ENCODE measurements at regions not wholly inside any gene's neighbourhood (a gene's known extent, or its start where the extent isn't known, plus 50 kb on each side); places are given as distances from the start of the nearest gene placed in this dataset.

DNA sequence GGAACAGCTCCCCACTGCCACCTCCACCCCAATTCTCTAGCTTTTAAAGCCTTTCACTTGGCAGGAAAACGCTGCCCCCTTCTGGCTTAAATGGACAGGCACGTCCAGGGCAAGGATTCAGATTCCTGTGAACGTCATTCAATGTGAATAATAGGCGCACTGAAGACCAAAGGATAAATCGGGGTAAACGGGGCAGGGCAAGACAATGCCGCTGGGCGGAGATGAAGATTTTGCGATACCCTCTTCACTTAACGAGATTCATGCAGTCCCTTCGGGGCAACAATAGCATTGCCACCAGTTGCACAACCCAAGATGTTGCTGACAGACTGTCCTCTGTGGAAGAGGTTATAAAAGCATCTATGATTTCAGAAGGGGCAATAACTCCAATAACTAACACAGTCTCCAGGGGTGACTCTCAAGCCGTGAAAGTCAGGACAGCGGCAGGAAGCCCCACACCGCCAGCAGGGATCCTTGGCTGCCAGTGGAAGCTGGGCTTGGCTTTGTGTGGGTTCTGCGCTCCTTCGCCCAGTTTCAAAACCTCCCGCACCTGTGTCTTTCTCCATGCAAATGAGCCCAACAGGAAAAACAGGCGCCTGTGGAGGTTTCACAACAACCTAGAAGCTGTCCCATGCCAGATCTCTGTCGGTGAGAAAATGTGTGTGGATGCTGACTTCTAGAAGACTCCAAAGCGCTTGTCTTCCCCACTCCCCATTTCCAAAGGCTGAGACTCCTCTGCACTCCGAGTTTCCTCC lies 291.8 kb downstream of the BMP7 start:
- TF ChIP-seq, protein P1, sequence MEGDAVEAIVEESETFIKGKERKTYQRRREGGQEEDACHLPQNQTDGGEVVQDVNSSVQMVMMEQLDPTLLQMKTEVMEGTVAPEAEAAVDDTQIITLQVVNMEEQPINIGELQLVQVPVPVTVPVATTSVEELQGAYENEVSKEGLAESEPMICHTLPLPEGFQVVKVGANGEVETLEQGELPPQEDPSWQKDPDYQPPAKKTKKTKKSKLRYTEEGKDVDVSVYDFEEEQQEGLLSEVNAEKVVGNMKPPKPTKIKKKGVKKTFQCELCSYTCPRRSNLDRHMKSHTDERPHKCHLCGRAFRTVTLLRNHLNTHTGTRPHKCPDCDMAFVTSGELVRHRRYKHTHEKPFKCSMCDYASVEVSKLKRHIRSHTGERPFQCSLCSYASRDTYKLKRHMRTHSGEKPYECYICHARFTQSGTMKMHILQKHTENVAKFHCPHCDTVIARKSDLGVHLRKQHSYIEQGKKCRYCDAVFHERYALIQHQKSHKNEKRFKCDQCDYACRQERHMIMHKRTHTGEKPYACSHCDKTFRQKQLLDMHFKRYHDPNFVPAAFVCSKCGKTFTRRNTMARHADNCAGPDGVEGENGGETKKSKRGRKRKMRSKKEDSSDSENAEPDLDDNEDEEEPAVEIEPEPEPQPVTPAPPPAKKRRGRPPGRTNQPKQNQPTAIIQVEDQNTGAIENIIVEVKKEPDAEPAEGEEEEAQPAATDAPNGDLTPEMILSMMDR (conservative IDR thresholded peaks at IDR 0.05) = peak; percentile 90
- no peak for TF ChIP-seq ZFX (IDR thresholded peaks at IDR 0.05)
- H3K27ac ChIP-seq = no peak overlapping the region

DNA sequence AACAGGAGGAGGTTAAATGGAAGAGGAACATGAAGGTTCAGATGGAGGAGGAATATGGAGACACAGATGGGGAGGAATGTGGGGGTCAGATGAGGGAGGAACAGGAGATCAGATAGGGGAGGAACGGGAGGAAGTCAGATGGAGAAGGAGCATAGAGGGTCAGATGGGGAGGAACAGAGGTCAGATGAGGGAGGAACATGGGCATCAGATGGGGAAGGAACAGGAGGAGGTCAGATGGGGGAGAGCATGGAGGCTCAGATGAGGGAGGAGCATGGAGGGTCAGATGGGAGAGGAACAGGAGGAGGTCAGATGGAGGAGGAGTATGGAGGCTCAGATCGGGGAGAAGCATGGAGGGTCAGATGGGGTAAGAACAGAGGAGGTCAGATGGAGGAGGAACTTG lies 290.6 kb downstream of the BMP7 start:
- TF ChIP-seq ZFX (IDR thresholded peaks at IDR 0.05) = no peak
- TF ChIP-seq, protein P1 (conservative IDR thresholded peaks at IDR 0.05) = no peak
- H3K27ac ChIP-seq = no peak overlapping the region

DNA sequence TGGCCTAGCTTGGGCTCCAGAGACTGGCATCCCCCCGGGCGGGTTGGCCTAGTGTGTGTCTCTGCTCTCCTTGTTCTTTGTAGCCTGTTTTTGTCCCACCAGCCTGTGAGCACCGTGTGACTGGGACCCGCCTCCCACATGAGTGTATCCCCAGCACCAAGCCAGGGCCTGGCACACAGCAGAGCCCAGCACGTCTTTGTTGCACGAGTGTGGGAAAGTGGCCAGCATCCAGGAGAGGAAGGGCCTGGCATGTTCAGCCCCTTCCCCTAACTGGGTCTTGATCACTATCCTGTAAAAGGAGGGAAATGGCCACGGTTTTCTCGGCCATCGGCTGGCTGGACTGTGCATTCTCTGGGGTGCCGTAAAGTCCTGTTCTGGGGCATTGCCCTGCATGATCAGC lies 290.1 kb downstream of the BMP7 start:
- TF ChIP-seq ZFX (IDR thresholded peaks at IDR 0.05) = no peak
- TF ChIP-seq, protein P1 (conservative IDR thresholded peaks at IDR 0.05) = no peak

DNA sequence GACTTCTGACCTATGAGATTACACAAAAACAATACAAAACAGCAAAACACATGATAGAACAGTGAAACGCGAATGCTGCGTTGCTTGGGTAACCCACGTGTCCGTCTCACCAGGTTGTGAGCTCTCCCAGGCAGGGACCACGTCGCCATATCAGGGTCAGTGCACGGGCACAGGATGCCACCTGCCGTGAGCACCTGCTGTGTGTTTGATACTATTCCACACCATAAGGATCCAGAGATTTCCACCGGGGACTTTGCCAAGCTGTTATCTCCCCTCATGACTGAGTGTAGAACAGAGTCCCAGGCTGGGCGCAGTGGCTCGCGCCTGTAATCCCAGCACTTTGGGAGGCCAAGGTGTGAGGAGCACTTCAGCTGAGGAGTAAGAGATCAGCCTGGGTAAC lies 288.0 kb downstream of the BMP7 start:
- no peak overlapping the region for H3K27ac ChIP-seq
- no peak for TF ChIP-seq ZFX (IDR thresholded peaks at IDR 0.05)
- TF ChIP-seq, protein P1 (conservative IDR thresholded peaks at IDR 0.05) = no peak

More for the DNA sequence above, 290.1 kb downstream of the BMP7 start:
- no peak overlapping the region for H3K27ac ChIP-seq

DNA sequence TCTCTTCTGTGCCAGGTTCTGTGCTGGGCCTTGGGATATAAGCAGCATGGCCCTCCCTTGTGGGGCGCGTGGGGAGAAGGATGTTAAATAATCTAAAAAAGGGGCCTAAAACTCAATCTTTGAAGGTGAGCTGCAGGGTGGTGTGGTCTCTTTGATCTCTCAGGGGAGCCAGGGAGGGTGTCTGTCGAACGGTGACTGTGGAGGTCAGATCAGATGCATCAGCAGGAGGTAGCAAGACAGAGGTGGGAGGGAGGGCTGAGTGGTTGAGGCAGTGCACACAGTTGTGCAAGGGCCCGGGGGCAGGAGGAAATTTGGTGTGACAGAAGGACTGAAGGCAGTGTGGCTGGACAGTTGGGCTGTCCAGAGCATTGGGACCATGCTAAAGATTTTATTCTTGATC lies 287.3 kb downstream of the BMP7 start:
- no peak overlapping the region for H3K27ac ChIP-seq
- TF ChIP-seq, protein P1 (conservative IDR thresholded peaks at IDR 0.05) = no peak
- no peak for TF ChIP-seq ZFX (IDR thresholded peaks at IDR 0.05)

DNA sequence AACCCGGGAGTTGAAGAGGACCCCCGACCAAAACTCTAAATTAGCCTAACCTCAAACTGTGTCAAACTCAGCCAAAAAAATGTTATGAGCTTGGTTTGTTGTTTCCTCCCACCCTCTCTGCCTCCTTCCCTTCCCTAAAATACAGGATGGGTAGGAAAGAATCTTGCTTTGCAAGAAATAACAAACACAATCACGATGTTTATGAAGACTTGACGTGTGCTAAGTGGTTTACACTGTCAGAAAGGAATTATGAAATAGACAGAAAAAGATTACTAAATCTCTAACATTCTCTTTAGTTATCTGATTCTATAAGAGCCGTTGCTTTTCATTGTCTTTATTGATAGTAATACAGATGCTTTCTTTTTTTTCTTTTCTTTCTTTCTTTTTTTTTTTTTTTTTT lies 285.1 kb downstream of the BMP7 start:
- no peak overlapping the region for H3K27ac ChIP-seq
- TF ChIP-seq ZFX (IDR thresholded peaks at IDR 0.05) = no peak
- TF ChIP-seq, protein P1 (conservative IDR thresholded peaks at IDR 0.05) = no peak

DNA sequence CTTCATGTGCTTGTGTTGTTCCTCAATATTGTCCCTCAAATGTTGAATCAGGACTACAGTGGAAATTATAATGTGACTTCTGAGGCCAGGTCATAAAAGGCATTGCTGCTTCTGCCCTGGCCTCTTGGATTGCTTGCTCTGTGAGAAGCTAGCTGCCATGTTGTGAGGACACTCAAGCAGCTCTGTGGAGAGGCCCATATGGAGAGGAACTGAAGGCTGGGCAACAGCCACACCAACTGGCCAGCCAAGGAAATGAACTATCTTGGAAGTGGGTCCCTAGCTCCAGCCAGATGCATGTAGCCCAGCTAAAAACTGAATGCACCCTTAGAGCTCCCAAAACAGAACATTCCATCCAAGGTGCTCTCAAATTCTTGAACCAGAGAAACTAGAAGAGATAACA lies 282.6 kb downstream of the BMP7 start:
- no peak overlapping the region for H3K27ac ChIP-seq
- no peak for TF ChIP-seq ZFX (IDR thresholded peaks at IDR 0.05)
- TF ChIP-seq, protein P1 (conservative IDR thresholded peaks at IDR 0.05) = no peak
